ACHN (cell line): ENCODE measurements at regions not wholly inside any gene's neighbourhood (a gene's known extent, or its start where the extent isn't known, plus 50 kb on each side); places are given as distances from the start of the nearest gene placed in this dataset.
"Not testable (repeated sequence)": the region's sequence is repeated elsewhere in the genome, so short reads cannot be mapped to it uniquely, and the experiment has no call there.

Source experiments
- DNase-seq: peaks from one replicate; pipeline ENCODE4 v3.0.0-alpha.2; 2015
- in situ Hi-C: cut with HindIII; loops from 2 replicates; pipeline ENCODE4 v1.10.0; 2017; ENCODE audit warnings: low sequenced_read_pairs, low pct_ligation_motif_present, low pct_unique_long_range_greater_than_20kb

GRCh38 chr5:92676215-92677165, 904.5 kb downstream of the NR2F1-AS1 start:
- in situ Hi-C loops: no loop called here
- no peak for DNase-seq

- no peak for DNase-seq
- in situ Hi-C loops: no loop called here
These were observed 906.7 kb downstream of the NR2F1-AS1 start for GRCh38 chr5:92674321-92674720.

- in situ Hi-C loops: no loop called here
- DNase-seq: no peak
These were observed 915.5 kb downstream of the NR2F1-AS1 start for GRCh38 chr5:92665506-92665905.

- in situ Hi-C loops: no loop called here
These were observed 918.3 kb downstream of the NR2F1-AS1 start for GRCh38 chr5:92662741-92663140.

GRCh38 chr5:92659246-92659645, 921.8 kb downstream of the NR2F1-AS1 start:
- in situ Hi-C loops: no loop called here

More at GRCh38 chr5:92662741-92663140, 918.3 kb downstream of the NR2F1-AS1 start:
- DNase-seq: no peak

GRCh38 chr5:92654601-92655000, 926.4 kb downstream of the NR2F1-AS1 start:
- DNase-seq: not testable (repeated sequence)

More at GRCh38 chr5:92659246-92659645, 921.8 kb downstream of the NR2F1-AS1 start:
- no peak for DNase-seq

GRCh38 chr5:92653730-92654461, 927.1 kb downstream of the NR2F1-AS1 start:
- in situ Hi-C loops: no loop called here
- DNase-seq: no peak

More at GRCh38 chr5:92654601-92655000, 926.4 kb downstream of the NR2F1-AS1 start:
- in situ Hi-C loops: not testable (repeated sequence)

- in situ Hi-C loops: no loop called here
- DNase-seq: no peak
These were observed 928.3 kb downstream of the NR2F1-AS1 start for GRCh38 chr5:92652756-92653155.

- in situ Hi-C loops: no loop called here
- DNase-seq: no peak
These were observed 936.6 kb downstream of the NR2F1-AS1 start for GRCh38 chr5:92644266-92644886.

GRCh38 chr5:92641031-92641962, 939.7 kb downstream of the NR2F1-AS1 start:
- DNase-seq: peak; percentile 50
- in situ Hi-C loops: no loop called here

- DNase-seq: no peak
- in situ Hi-C loops: no loop called here
These were observed 940.7 kb downstream of the NR2F1-AS1 start for GRCh38 chr5:92640340-92640739.

GRCh38 chr5:92637960-92638359, 943.1 kb downstream of the NR2F1-AS1 start:
- DNase-seq: no peak
- in situ Hi-C loops: no loop called here

- in situ Hi-C loops: no loop called here
- no peak for DNase-seq
These were observed 943.8 kb downstream of the NR2F1-AS1 start for GRCh38 chr5:92637247-92637646.

GRCh38 chr5:92635001-92635461, 946.0 kb downstream of the NR2F1-AS1 start:
- in situ Hi-C loops: no loop called here
- DNase-seq: no peak

GRCh38 chr5:92633875-92634487, 947.0 kb downstream of the NR2F1-AS1 start:
- no peak for DNase-seq
- in situ Hi-C loops: no loop called here

GRCh38 chr5:92633176-92633575, 947.8 kb downstream of the NR2F1-AS1 start:
- DNase-seq: no peak
- in situ Hi-C loops: no loop called here

- in situ Hi-C loops: not testable (repeated sequence)
These were observed 949.8 kb downstream of the NR2F1-AS1 start for GRCh38 chr5:92631237-92631701.

More at GRCh38 chr5:92631237-92631701, 949.8 kb downstream of the NR2F1-AS1 start:
- DNase-seq: not testable (repeated sequence)
